GM21390 (cell line): ENCODE measurements at regions not wholly inside any gene's neighbourhood (a gene's known extent, or its start where the extent isn't known, plus 50 kb on each side); places are given as distances from the start of the nearest gene placed in this dataset.
"Not testable (repeated sequence)": the region's sequence is repeated elsewhere in the genome, so short reads cannot be mapped to it uniquely, and the experiment has no call there.

Experiments
- ATAC-seq: cut with Tn5 transposase; IDR thresholded peaks from one replicate; pipeline ENCODE4 v1.9.1; 2021; ENCODE audit not compliant: unreplicated experiment

DNA sequence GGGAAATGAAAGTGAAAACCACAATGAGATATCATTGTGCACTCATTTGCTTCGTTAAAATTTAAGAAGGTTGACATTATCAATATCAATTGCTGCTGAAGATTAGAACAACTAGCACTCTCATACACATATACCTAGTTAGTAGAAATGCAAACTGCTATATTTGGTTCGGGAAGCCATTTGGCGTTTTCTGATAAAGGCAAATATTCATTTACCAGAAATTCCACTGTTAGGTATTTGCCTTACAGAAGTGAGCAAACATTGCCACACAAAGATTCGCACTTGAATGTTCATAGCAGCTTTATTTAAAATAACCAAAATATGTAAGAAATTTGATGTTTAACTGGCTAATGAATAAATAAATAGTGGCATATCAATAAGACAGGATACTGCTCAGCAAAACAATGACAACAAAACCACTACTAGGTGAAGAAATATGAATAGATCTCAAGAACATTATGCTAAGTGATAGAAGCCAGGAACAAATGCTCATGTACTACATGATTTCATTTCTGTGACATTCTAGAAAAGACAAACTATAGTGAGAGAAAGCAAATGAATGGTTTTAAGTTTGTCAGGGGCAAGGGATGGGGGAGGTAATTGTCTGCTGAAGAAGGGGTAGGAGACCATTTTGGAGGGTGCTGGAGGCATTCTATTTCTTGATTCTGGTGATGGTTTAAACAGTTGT lies 387.8 kb downstream of the PTH2R start:
- ATAC-seq: no peak

DNA sequence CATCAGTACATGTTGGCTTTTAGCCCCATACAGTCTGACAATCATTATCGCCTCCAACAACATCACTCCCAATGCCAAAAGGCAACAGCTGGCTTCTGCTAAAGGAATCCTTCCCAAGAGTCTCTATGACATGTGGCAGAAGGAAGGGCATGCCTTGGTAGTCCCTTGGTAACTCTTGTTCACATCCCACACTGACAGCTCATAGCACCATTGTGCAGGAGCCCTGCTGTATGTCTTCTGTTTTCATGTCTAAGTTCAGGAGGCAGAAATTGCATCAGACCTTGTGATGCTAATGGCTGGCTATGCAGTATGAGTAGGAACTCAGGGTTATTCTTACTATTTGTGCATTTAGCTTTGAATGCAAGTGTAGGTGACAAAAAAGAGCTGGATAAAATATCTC lies 392.1 kb downstream of the PTH2R start:
- ATAC-seq: no peak

DNA sequence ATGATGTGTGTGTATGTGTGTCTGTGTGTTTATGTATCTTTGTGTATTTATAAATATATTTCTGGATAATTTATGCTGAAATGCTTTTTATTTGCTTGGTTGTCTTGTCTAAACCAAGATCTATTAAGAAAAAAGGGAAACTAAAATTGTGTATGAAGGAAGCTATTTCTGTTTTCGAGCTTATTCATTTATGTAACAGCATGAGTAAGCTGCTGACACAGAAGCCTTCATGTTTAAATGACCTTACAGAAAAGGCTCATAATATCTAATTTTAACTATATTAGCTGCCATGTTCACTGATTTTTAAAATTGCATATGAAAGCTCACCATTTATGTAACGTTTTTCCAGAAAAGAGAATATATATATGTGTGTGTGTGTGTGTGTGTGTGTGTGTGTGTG lies 392.8 kb downstream of the PTH2R start:
- ATAC-seq: no peak

DNA sequence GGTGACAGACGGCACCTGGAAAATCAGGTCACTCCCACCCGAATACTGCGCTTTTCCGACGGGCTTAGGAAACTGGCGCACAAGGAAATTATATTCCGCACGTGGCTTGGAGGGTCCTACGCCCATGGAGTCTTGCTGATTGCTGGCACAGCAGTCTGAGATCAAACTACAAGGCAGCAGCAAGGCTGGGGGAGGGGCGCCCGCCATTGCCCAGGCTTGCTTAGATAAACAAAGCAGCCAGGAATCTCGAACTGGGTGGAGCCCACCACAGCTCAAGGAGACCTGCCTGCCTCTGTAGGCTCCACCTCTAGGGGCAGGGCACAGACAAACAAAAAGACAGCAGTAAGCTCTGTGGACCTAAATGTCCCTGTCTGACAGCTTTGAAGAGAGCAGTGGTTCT lies 394.3 kb downstream of the PTH2R start:
- ATAC-seq: not testable (repeated sequence)

DNA sequence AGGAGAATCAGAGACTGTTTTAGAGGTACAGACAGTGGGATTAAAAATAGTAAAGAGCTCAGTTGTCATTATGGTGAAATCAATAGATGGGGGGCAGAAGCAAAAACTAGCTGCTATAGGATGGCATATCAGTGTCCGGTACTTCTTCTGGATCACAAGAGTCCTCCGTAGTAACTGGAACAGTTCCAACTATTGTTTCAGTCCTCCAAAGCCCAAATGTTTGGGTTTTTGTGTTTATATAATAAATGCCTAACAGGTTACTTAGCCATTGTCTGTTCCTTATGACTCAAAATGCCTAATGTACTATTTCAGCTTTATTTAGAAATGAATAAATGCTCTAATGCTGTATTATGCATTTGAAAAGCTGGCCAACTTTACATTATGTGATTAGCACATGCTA lies 401.2 kb downstream of the PTH2R start:
- no peak for ATAC-seq

DNA sequence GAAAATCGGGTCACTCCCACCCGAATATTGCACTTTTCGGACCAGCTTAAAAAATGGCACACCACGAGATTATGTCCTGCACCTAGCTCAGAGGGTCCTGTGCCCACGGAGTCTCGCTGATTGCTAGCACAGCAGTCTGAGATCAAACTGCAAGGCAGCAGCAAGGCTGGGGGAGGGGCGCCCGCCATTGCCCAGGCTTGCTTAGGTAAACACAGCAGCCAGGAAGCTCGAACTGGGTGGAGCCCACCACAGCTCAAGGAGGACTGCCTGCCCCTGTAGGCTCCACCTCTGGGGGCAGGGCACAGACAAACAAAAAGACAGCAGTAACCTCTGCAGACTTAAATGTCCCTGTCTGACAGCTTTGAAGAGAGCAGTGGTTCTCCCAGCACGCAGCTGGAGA lies 405.3 kb downstream of the PTH2R start:
- not testable (repeated sequence) for ATAC-seq

DNA sequence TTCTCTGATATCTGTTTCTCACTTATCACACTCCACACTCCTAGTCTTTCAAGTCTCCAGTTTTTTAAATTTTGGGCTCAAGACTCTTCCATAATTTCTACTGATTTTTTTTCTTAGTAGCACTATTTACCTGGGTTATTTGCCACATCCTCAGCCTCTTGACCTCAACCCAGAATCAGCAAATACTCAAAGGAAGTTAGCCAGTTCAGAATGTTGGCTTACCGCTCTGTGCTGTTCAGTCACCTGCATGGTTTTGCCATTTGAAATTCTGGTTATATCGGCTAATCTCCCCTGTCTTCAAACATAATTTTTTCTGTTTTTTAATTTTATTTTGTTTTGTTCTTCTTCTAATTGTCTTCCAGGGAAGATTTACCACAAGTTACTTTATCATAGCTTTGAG lies 412.6 kb downstream of the PTH2R start:
- no peak for ATAC-seq

DNA sequence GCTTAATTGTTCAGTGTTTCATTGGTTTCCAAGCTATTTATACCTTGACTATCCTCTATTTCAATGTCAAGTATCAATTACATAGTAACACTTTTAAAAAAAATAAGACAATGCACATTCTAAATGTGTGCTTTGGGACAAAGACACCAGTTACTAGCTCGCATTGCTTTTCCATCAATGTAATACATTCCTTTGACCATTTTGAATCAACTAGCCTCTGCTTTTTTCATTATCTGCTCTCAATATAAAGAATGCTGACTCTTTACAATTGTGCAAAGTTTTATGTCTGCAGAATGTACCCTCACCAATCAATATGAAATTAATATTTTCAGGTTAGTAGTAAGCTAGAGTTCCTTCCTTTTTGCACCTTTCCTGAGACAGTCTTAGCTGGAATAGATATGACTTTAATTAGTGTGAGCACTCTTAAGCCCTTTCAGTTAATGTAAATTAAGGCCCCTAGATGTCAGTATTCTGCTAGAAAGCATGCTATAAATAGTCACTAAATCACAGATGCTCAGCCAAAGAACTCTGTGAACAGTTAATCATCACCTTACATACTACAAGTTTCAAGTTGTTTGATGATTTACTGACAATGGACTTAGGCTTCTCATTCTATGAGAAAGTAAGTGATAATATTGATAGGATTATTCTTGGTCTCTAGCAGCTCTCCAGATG lies 413.6 kb downstream of the PTH2R start:
- ATAC-seq: peak; percentile 88

DNA sequence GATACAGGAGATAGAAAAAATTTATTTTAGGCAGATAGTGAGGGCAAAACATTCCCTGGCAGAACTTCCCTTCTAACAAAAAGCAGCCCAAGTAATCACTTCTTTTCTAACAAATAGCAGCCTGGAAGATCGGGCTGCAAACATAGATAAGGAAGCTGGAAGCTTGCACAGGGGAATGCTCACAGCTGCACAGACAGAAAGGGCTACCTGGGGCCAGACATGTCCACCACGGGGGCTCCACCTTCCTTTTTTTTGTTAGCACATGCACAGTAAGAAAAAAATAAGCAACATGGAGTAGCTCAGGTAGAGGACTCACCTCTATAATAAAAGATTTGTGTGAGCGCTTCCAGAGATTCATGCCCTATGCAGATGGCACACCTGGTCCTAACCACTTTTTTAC lies 420.5 kb downstream of the PTH2R start:
- no peak for ATAC-seq

DNA sequence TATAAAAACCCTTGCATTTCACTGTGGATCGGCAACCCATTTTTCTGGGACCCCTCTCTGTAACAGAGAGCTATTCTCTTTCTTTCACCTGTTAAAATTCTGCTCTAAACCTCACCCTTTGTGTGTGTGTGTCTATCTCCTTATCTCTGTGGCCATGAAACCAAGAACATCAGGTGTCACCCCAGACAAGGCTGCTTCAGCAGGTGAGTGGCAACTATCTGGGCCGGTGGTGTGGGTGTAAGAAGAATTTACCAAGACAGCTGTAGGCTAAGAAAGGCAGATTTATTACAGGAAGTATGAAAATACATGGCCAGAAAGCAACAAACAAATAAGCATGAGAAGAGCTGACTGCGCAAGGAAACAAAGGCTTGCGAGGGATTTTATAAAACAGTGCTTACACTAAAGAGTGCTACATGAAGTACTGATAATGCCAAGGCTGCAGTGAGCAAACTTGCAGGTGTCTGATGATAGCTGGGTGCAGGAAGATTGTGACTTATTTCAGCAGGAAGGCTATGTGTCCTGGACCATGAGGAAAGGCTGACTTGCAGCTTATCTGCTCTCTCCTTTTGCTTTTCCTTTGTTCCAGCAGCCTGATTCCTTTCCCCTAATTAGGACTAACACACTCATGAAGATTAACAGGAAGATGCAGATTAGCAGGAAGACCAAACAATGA lies 421.1 kb downstream of the PTH2R start:
- no peak for ATAC-seq

DNA sequence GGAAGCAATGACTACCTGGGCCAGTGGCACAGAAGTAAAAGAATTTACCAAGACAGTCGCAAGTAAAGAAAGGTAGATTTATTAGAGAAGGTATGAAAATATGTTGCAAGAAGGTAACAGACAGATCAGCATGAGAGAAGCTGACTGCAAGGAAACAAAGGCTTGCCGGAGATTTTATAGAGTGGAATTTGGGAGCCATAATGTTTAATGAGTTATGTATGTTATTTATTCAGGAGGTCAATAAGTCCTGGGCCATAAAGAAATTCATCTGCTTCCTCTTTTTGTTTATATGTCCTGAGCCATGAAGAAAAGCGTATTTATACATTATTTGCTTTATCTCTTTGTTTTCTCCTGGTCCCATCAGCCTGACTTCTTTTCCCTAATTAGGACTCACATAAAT lies 423.6 kb downstream of the PTH2R start:
- ATAC-seq: no peak

DNA sequence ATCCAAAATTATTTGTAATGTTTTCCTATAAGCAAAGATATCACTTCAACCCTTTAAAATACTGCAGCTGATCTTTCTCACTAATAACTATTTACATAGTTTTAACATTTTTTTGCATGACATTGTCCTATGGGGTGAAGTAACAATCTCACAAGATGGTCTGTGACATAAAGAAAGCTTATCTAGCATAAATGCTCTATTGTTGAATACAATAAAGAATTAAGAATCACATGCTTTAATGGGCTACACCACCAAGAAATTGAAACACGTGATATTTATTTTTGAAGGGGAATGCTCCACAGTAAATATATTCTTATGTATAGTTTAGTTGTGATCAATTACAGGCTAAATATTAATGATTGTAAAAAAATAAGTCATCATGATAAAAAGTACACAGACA lies 441.1 kb downstream of the PTH2R start:
- no peak for ATAC-seq

DNA sequence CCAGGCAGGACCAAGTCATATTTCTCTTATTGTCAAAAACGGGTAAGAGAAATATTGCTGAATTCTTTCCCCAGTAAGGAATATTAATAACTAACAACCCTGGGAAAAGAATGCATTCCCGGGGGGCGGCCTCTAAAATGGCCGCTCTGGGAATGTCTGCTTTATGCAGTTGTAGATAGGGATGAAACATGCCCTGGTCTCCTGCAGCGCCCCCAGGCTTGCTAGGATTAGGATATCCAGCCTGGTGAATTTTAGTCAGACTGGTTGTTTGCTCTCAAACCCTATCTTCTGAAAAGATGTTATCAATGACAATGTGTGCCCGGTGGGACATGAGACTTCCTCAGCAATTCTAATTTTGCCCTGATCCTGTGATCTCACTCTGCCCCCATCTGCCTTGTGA lies 448.1 kb downstream of the PTH2R start:
- no peak for ATAC-seq

DNA sequence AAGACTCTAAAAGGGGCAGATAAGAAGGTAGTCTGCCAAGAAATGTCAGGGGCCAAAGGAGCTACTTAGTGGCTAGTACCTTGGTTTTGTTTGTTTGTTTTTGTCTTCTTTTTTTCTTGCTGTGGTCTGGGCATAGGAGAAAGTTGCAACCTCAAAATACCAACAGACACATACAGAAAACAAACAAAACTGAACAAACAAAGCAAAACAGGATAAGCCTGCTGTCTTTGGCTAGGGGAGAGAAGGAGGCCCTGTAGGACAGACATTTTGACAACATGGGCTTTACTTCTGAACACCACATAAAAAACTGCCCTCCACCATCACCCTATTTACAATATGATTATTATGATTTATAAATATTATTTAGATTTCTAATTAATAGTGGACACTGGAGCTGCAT lies 460.8 kb downstream of the PTH2R start:
- no peak for ATAC-seq

DNA sequence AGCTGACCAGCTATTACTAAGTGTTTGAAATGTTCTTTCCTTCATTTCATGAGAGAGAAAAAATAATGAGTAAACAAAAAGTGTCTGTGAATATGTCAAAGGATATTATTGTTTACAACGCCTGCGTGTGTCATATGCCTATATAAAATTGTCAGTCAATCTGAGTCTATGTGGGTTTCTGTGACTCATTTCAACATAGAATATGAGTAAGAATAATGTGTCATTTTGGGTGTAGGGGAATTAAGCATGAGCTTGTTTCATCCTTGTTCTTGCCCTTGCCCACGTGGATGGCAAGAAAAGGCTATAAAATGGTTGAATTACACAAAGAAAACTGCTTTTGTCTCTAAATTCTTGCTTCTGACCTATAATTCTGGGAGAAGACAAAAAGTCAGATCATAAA lies 466.0 kb downstream of the PTH2R start:
- no peak for ATAC-seq

DNA sequence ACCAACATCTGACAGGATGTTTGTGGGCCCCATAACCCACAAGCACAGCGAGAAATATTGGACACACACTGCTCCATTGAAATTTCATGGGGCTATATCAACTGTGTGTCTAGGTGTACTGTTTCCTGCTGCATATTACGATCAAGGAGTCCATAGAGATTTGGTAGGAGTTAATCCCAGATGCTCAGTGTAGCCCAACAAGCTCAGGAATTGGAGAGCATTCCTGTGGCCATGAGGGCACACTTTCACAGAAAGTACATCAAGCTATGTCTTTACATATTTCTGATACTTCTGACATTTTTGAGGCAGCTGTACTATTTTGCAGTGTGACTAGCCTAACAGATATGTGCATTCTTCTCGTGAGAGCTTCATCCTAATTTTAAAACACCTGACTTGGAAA lies 473.1 kb downstream of the PTH2R start:
- no peak for ATAC-seq

DNA sequence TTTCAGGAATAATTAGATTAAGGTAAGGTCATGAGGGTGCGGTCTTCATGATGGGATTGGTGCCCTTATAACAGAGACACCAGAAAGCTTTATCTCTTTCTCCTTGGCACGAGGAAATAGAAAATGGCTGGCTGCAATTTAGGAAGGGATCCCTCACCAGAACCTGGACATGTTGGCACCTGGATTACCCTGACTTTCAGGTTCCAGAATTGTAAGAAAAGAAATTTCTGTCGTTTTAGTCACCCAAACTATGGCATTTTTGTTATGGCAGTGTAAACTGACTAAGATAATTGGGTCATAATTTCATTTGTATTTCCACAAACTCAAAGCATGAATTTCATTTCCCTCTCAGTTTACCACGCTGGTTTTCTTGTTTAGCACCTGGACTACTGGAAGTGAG lies 473.6 kb downstream of the PTH2R start:
- no peak for ATAC-seq

DNA sequence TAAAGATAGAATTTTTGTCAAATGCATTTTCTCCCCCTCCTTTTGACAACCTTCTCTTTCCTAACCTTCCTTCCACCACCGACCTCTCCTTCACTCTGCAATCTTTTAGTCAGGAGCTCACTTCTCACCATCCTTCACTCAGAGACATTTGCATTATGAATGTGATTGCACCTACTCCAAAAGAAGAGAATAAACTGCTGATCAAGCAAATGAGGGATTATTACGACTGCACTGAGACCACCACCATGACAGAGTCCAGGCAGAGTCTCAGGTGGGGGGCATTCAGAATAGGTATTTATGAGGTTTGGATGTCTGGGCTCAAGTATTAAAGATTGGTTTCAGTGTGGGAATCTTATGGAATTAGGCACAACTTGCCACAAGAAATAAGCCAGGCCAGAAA lies 483.9 kb downstream of the PTH2R start:
- ATAC-seq: no peak

DNA sequence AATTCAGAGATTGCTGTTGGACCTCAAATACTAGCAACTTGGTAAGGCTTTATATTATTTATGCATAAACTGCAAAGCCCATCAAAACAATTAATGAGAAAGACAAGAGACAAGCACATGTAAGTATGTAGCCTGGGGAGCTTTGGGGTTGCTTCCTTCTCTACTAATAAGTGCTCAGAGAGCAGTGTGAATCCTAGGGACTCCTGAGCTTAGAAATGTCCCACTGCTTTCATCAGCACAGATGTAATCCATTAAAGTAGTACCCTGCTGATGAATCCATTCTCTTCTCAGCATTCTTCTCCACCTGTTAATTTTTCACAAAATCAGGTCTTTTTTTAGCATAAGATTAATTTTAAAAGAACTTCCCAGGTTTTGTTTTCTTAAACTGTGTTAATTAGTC lies 485.6 kb downstream of the PTH2R start:
- ATAC-seq: no peak

DNA sequence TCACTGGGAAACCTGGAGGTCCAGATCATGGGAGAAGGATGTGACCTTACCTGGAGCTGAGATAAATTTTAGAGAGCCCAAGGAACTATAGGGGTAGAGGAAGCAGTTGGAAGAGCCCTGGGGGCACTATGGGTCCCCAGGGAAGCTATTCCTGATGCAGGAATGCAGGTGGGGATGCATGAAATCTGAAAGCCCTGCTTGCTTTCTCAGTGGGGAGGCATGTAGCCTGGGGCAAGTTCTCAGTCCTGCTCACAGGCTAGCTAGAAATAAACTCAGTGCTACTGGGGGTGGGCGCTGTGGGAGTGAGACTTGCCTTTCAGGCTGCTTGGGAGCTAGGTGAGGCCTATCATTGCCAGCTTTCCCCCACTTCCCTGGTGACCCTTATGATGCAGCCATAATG lies 499.7 kb downstream of the PTH2R start:
- no peak for ATAC-seq

DNA sequence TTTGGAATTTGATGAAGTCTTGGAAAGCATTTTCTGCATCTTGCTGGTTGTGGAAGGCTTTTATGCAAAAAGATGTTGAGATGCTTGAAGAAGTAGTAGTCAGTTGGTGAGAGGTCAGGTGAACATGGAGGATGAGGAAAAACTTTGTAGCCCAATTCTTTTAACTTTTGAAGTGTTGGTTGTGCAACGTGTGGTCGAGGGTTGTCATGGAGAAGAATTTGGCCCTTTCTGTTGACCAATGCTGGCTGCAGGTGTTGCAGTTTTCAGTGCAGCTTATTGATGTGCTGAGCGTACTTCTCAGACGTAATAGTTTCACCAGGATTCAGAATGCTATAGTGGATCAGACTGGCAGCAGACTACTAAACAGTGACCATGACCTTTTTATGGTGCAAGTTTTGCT lies 508.4 kb upstream of the MAP2 start:
- no peak for ATAC-seq

DNA sequence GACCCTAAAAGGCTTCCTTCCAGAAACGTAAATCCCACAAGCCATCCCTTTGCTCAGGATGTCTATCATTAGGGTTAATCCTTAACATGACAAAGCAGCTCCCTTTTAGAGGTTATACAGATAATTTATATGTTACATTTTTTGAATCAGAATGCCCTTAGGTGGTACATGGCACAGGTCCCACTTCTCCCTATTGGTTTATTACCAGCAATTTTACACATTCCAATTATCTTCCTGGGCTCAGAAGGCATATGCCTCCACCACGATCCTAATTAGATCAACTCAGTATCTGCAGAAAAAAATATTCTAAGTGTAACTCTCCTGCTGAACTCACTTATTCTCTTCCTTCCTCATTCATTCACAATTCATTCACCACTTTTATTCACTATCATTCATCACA lies 507.0 kb upstream of the MAP2 start:
- no peak for ATAC-seq
